Right hindlimb (tissue), 1 donor: ENCODE measurements at regions not wholly inside any gene's neighbourhood (a gene's known extent, or its start where the extent isn't known, plus 50 kb on each side); places are given as distances from the start of the nearest gene placed in this dataset.
"Not testable (repeated sequence)": the region's sequence is repeated elsewhere in the genome, so short reads cannot be mapped to it uniquely, and the experiment has no call there.

Experiments
- DNase-seq: peaks from one replicate; pipeline ENCODE4 v3.0.0-alpha.2; 2018

DNA sequence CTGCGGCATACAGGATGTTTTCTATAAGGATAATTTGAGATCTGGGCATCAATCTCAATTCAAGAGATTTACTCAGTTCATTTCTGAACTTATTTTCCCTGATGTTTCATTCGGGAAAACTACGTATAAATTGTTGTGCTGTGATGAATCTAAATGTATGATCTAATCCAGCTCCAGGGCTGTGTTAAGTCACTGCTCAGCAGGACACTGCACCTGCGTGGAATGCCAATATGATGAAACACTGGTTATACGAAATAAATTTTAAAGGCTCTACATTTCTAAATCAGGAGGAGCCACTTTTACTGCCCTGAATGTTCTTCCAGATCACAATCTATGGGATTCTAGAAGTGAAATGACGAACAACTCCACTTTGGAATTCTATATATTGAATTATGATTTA lies 259.0 kb downstream of the HNMT start:
- no peak for DNase-seq

DNA sequence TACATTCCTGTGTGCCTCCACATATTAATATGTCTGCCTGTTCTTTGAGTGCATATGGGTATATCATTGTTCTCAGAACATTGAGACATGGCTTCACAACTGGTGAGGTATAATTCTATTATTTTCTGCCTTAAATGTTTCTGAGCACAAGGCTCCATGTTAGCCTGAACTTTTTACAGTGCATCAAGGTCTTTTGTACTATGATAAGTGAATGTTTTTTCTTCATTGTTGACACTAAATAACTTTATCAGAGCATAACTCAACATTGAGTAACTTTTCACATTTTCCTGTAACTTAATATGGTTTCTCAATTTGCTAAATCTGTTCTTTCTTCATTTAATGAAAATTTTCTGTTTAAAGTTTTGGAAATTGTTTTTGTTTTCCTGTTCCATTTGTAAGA lies 262.9 kb downstream of the HNMT start:
- no peak for DNase-seq

DNA sequence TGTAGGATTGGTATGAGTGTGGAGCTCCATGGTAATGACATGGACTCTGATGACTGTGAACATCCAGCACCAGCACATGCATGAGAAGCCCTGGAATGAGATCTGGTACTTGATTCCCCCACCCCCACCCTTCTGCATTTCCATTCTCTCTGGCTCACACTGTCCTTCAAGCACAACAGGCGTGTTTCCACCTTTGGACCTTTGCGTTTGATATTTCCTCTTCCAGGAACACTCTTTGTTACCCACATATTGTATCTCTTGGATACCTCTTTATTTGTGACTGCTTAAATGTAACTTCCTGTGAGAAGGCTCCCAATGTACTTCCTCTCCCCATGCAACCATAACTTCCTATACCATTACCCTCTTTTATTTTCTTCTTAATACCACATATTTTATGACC lies 263.8 kb downstream of the HNMT start:
- no peak for DNase-seq

DNA sequence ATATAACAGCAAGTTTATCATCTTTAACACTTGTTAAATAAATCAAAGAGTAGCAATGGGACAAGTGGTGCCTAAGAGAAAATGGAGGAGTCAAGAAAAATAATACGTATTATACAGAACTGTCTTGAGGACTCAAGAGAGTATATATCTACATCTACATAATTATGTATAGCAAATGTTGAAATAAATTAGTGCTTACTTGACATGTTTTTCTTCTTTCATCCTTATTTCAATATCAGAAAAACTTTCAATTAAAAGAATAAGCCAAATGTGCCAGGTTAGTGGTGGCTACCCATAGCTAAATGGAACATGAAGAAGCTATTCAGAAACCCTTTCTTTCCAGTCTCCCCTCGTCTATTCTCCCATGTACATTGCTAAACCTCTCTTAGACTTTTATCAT lies 267.3 kb upstream of the SPOPL start:
- DNase-seq, result no peak

- no peak for DNase-seq
These were observed 266.5 kb upstream of the SPOPL start for GRCh38 chr2:138235041-138235440.

- DNase-seq, result no peak
These were observed 265.4 kb upstream of the SPOPL start for GRCh38 chr2:138236142-138236541.

- DNase-seq, result peak; percentile 21
These were observed 263.7 kb upstream of the SPOPL start for GRCh38 chr2:138237667-138238384.

- DNase-seq, result no peak
These were observed 262.7 kb upstream of the SPOPL start for GRCh38 chr2:138238908-138239307.

- DNase-seq, result no peak
These were observed 261.6 kb upstream of the SPOPL start for GRCh38 chr2:138239902-138240491.

DNA sequence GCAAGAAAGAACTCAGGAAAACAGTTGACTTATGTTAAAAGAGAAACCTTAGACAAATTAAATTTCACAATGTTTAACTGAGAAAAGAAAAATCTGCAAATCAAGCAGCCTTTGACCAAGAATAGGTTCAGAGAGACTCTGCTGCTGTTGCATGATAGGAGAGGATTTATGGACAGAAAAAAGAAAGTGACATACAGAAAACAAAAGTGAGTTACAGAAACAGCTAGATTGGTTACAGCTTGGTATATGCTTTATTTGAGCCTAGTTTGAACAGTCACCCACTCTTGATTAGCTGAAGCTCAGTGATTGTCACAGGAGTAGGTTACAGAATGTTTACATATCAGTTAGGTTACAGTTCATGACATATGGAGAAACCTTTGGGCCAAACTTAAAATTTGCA lies 258.2 kb upstream of the SPOPL start:
- no peak for DNase-seq

DNA sequence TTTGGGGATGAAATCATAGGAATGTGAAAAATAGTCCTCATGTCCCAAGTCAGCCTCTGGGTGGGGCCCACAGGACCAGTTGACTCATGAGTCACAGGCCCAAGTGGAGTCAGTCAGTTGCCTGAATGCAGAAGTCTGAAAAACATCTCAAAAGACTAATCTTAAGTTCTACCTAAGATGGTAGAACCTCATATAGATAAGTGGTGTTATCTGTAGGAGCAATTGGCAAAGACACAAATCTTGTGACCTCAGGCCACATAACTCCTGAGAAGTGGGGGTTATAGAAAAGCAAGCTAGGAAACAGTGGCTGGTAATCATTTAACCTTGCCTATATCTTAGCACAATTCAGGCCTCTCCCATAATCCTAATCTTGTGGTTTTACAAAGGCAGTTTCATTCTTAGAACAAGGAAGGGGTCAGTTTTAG lies 257.1 kb upstream of the SPOPL start:
- no peak for DNase-seq

DNA sequence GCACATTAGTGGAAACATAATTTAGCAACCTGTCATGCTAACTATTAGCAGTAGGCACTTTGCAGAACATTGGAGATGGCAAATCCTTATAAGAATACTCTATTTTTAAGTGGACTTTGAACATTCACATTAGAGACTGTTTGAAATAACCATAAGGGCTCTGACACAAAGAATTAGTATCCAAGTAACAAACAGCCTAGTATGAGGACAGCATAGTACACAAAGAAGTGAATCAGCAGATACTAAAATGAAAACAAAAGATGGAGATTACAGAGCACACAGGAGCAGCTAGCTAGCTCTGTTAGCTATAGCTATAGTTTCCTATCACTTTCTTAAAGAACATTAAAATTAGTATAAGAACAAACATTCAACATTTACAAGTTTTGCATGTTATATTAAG lies 256.3 kb upstream of the SPOPL start:
- DNase-seq, result no peak

DNA sequence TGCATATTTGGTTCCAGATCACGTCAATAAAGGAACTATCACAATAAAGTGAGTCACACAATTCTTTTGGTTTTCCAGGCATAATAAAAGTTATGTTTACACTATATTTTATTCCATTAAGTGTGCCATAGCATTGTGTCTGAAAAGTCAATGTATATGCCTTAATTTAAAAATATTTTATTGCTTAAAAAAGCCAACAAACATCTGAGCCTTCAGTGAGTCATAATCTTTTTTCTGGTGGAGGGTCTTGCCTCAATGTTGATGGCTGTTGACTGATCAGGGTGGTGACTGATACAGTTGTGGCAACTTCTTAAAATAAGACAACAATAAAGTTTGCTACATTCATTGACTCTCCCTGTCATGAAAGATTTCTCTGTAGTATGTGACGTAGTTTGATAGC lies 254.3 kb upstream of the SPOPL start:
- no peak for DNase-seq

GRCh38 chr2:138249207-138249606 lies 252.4 kb upstream of the SPOPL start:
- no peak for DNase-seq

- DNase-seq, result not testable (repeated sequence)
These were observed 250.7 kb upstream of the SPOPL start for GRCh38 chr2:138250843-138251320.

GRCh38 chr2:138252587-138252986 lies 249.0 kb upstream of the SPOPL start:
- DNase-seq, result no peak

GRCh38 chr2:138255670-138256069 lies 245.9 kb upstream of the SPOPL start:
- DNase-seq, result no peak

DNA sequence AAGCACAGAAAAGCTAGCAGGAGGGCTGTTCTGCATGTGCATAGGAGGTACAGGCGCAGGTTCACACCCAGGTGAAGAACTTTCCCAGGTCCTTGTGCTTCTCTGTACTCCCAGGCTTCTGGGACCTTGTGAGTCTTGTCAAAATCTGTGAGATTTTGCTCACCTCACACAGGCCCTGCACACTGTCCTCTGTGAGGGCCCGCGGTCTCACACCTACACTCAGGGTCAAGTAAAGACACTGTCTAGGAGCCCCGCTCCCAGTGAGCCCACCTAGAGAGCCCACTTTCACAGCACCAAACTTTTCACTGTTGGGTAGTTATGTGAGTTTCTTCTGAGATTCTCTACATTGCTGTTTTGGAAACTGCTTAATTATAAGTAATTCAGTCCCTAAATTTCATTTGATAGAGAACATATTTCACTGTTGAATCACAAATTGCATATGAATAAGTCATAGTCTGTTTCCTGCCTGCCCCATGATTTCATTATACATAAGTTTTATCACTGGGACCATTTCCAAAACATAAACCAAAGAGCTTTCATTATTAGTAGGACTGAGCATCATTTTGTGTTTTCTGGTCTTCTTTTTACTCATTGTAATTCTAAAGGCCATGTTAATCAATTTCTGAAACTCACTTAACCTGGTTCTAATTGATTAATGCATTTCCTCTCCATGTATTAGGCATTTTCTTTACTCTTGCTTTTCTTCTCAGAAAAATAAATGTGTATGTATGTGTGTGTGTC lies 234.2 kb upstream of the SPOPL start:
- DNase-seq, result no peak

DNA sequence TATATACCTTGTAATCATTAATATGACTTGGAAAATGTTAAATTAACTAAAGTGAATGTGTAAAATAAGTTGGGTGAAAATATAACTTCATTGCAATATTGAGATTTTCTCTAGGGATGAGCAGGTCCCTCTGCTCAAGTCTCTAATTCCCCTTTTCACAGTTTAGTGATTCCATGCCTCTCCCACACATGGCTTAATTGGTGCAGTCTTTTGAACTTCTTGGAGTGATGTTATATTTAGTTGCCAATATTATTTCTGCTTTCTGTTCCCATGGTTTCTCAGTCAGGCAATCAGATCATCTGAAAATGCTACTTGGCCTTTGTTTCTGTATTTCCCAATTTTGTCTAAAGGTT lies 233.7 kb upstream of the SPOPL start:
- DNase-seq, result no peak

GRCh38 chr2:138269765-138270164 lies 231.8 kb upstream of the SPOPL start:
- DNase-seq, result no peak

DNA sequence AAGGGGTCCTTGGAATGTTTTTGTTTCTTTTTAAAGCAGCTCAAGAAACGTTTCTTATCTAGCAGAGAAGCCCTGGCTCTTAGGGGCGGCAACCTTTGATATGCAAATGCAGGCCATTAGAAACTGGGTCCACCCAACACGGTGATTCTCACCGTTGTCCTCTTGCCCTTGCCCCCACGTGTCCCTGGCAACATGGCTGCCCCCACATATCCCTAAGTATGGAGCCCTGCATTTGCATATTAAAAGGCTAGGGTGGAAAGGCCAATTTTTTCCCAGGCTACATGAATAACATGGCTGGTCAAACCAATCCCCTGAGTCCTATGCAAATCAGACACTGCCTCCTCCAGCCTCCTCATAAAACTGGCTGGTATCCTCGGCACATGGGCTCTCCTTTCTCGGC lies 230.1 kb upstream of the SPOPL start:
- no peak for DNase-seq

GRCh38 chr2:138272524-138273195 lies 228.9 kb upstream of the SPOPL start:
- no peak for DNase-seq

- not testable (repeated sequence) for DNase-seq
These were observed 228.3 kb upstream of the SPOPL start for GRCh38 chr2:138273280-138273679.
